GM23338 (cell line): ENCODE measurements at regions not wholly inside any gene's neighbourhood (a gene's known extent, or its start where the extent isn't known, plus 50 kb on each side); places are given as distances from the start of the nearest gene placed in this dataset.

Source experiments
- ATAC-seq: fragments of 200-7000 bp; cut with Tn5 transposase; 3 replicates; pipeline ENCODE4 v1.9.1; 2020
- DNase-seq: peaks from one replicate; pipeline ENCODE4 v3.0.0-alpha.2; 2015; ENCODE audit warnings: low spot score
- H2AFZ ChIP-seq: fragments of 200-600 bp; sonication (generic); 2 replicates; pipeline ENCODE4 v1.8.0; 2016; ENCODE audit warnings: antibody characterized with exemption, mild to moderate bottlenecking, moderate library complexity
- H3F3A ChIP-seq: fragments of 200-600 bp; sonication (generic); replicated peaks from 2 replicates; pipeline ENCODE4 v1.8.0; 2017; ENCODE audit warnings: antibody characterized with exemption, mixed run types, low read depth
- H3K27ac ChIP-seq: fragments of 200-600 bp; sonication (generic); 2 replicates; pipeline ENCODE4 v1.6.1; 2016; ENCODE audit warnings: low read depth
- H3K27me3 ChIP-seq: fragments of 200-600 bp; sonication (generic); 2 replicates; pipeline ENCODE4 v1.8.0; 2016; ENCODE audit warnings: mild to moderate bottlenecking, mixed run types, moderate library complexity; ENCODE audit not compliant: insufficient read depth
- H3K36me3 ChIP-seq: fragments of 200-600 bp; sonication (generic); 2 replicates; pipeline ENCODE4 v1.8.0; 2016; ENCODE audit warnings: mild to moderate bottlenecking; ENCODE audit not compliant: insufficient read depth
- H3K4me1 ChIP-seq: fragments of 200-600 bp; sonication (generic); 2 replicates; pipeline ENCODE4 v1.8.0; 2016; ENCODE audit warnings: mild to moderate bottlenecking, moderate library complexity; ENCODE audit not compliant: insufficient read depth
- H3K4me2 ChIP-seq: fragments of 200-600 bp; sonication (generic); 2 replicates; pipeline ENCODE4 v1.7.1; 2017; ENCODE audit warnings: mixed run types
- H3K4me3 ChIP-seq: fragments of 200-600 bp; sonication (generic); 2 replicates; pipeline ENCODE4 v1.6.1; 2016; ENCODE audit warnings: mixed run types
- H3K79me2 ChIP-seq: fragments of 200-600 bp; sonication (generic); replicated peaks from 2 replicates; pipeline ENCODE4 v1.8.0; 2017; ENCODE audit warnings: mild to moderate bottlenecking; ENCODE audit not compliant: insufficient read depth
- H3K9me2 ChIP-seq: fragments of 200-600 bp; sonication (generic); 2 replicates; pipeline ENCODE4 v1.8.0; 2017; ENCODE audit not compliant: insufficient read depth
- H4K20me1 ChIP-seq: fragments of 200-600 bp; sonication (generic); replicated peaks from 2 replicates; pipeline ENCODE4 v1.8.0; 2017; ENCODE audit warnings: mild to moderate bottlenecking; ENCODE audit not compliant: insufficient read depth
- H3K27ac Mint-ChIP-seq: 2 replicates; pipeline ENCODE4 v1.8.0; 2020; ENCODE audit warnings: inconsistent platforms, mild to moderate bottlenecking, moderate library complexity, mixed read lengths
- H3K27me3 Mint-ChIP-seq: 3 replicates; pipeline ENCODE4 v1.8.0; 2022; ENCODE audit warnings: low read depth, mild to moderate bottlenecking, moderate library complexity, mixed read lengths, inconsistent platforms; ENCODE audit not compliant: insufficient read depth, poor library complexity
- H3K36me3 Mint-ChIP-seq: 3 replicates; pipeline ENCODE4 v1.8.0; 2021; ENCODE audit warnings: low read depth, mild to moderate bottlenecking, inconsistent platforms, moderate library complexity, mixed read lengths
- H3K4me1 Mint-ChIP-seq: 3 replicates; pipeline ENCODE4 v1.8.0; 2020; ENCODE audit warnings: mild to moderate bottlenecking, inconsistent platforms, mixed read lengths
- H3K4me3 Mint-ChIP-seq: 3 replicates; pipeline ENCODE4 v1.8.0; 2021; ENCODE audit warnings: moderate library complexity, mild to moderate bottlenecking, inconsistent platforms, mixed read lengths
- H3K9me3 Mint-ChIP-seq: 3 replicates; pipeline ENCODE4 v1.8.0; 2020; ENCODE audit warnings: moderate library complexity, mild to moderate bottlenecking, inconsistent platforms, mixed read lengths
- CREB1 ChIP-seq: fragments of 250-450 bp; sonication (Bioruptor Pico); IDR thresholded peaks from 2 replicates; pipeline ENCODE4 v1.5.0; 2020; ENCODE audit warnings: low read depth, mild to moderate bottlenecking, moderate library complexity
- EZH2 ChIP-seq: fragments of 200-600 bp; sonication (generic); IDR thresholded peaks from one replicate; pipeline ENCODE4 v1.8.0; 2017; ENCODE audit warnings: antibody characterized with exemption, mild to moderate bottlenecking, low read depth; ENCODE audit not compliant: unreplicated experiment
- EZH2phosphoT487 ChIP-seq: fragments of 200-600 bp; sonication (generic); IDR thresholded peaks from one replicate; pipeline ENCODE4 v1.8.1; 2018; ENCODE audit warnings: antibody characterized with exemption; ENCODE audit not compliant: unreplicated experiment
- JUNB ChIP-seq: IDR thresholded peaks from one replicate; pipeline ENCODE4 v1.6.1; 2016; ENCODE audit warnings: antibody characterized with exemption; ENCODE audit not compliant: unreplicated experiment
- NANOG ChIP-seq: IDR thresholded peaks from 2 replicates; pipeline ENCODE4 v1.6.1; 2016; ENCODE audit warnings: antibody characterized with exemption, borderline replicate concordance
- POLR2AphosphoS5 ChIP-seq: IDR thresholded peaks from 2 replicates; pipeline ENCODE4 v1.6.1; 2016; ENCODE audit warnings: antibody characterized with exemption, low read depth
- STAT1 ChIP-seq: IDR thresholded peaks from one replicate; pipeline ENCODE4 v1.6.1; 2016; ENCODE audit warnings: antibody characterized with exemption; ENCODE audit not compliant: unreplicated experiment
- ZNF114 ChIP-seq: fragments of 250-450 bp; sonication (Bioruptor Pico); IDR thresholded peaks from 2 replicates; pipeline ENCODE4 v1.5.0; 2020; ENCODE audit warnings: mild to moderate bottlenecking, moderate library complexity
- ZNF331 ChIP-seq: fragments of 250-450 bp; sonication (Bioruptor Pico); IDR thresholded peaks from 2 replicates; pipeline ENCODE4 v1.5.0; 2020; ENCODE audit warnings: low read depth, mild to moderate bottlenecking, moderate library complexity
- TF ChIP-seq, protein P1 (sequence below), 2 experiments: fragments of 200-600 bp in 1 of 2; sonication (generic) in 1 of 2; conservative IDR thresholded peaks; 2 replicates each; pipeline versions ENCODE4 v1.5.1 to v1.6.1; 2016 to 2017; ENCODE audit warnings: antibody characterized with exemption in 2 of 2, low read depth in 2 of 2, mild to moderate bottlenecking in 2 of 2, moderate library complexity in 1 of 2
- TF ChIP-seq, protein P2 (sequence below): fragments of 250-450 bp; sonication (Bioruptor Pico); IDR thresholded peaks from 2 replicates; pipeline ENCODE4 v1.5.0; 2020; ENCODE audit warnings: mild to moderate bottlenecking, moderate library complexity
- TF ChIP-seq, protein P3 (sequence below): IDR thresholded peaks from one replicate; pipeline ENCODE4 v1.6.1; 2018; ENCODE audit warnings: antibody characterized with exemption; ENCODE audit not compliant: unreplicated experiment
- TF ChIP-seq, protein P4 (sequence below): IDR thresholded peaks from 2 replicates; pipeline ENCODE4 v1.6.1; 2016; ENCODE audit warnings: antibody characterized with exemption

DNA sequence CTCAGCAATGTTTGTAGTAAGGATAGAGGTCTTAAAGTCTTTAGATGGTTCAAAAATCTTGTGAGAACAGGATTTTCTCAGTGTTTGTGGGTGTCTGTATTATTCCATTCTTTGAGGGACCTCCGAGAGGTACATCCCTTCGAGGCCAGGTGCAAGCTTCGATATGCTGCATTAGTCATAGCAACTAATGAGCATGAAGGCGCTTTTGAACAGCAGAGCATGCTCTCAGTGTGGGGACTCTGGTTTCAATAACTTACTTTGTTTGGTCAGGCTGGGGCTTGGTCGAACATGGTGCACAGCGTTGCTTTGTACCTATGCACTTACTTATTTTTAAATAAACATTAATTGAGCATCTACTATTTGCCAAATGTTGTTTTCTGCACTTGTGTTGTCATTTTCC, 297.9 kb downstream of the CLIC5 start:
- H2AFZ ChIP-seq, result no peak overlapping the region
- H3K4me1 Mint-ChIP-seq, result peaks cover 8% of the 10 kb centered on the region; the same call in 2 of the 3 replicates
- H4K20me1 ChIP-seq, result no peaks in the 10 kb centered on the region
- no peak for TF ChIP-seq ZNF114 (CRISPR knock-in tag)
- TF ChIP-seq ZNF331 (CRISPR knock-in tag), result no peak
- TF ChIP-seq NANOG, result no peak
- no peak for TF ChIP-seq JUNB
- TF ChIP-seq EZH2phosphoT487, result no peak
- TF ChIP-seq, protein P1, sequence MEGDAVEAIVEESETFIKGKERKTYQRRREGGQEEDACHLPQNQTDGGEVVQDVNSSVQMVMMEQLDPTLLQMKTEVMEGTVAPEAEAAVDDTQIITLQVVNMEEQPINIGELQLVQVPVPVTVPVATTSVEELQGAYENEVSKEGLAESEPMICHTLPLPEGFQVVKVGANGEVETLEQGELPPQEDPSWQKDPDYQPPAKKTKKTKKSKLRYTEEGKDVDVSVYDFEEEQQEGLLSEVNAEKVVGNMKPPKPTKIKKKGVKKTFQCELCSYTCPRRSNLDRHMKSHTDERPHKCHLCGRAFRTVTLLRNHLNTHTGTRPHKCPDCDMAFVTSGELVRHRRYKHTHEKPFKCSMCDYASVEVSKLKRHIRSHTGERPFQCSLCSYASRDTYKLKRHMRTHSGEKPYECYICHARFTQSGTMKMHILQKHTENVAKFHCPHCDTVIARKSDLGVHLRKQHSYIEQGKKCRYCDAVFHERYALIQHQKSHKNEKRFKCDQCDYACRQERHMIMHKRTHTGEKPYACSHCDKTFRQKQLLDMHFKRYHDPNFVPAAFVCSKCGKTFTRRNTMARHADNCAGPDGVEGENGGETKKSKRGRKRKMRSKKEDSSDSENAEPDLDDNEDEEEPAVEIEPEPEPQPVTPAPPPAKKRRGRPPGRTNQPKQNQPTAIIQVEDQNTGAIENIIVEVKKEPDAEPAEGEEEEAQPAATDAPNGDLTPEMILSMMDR (conservative IDR thresholded peaks at IDR 0.05; ENCODE audit: low read depth in 2 of 2), result no peak
- no peak for TF ChIP-seq STAT1
- no peak for TF ChIP-seq EZH2
- TF ChIP-seq, protein P2, sequence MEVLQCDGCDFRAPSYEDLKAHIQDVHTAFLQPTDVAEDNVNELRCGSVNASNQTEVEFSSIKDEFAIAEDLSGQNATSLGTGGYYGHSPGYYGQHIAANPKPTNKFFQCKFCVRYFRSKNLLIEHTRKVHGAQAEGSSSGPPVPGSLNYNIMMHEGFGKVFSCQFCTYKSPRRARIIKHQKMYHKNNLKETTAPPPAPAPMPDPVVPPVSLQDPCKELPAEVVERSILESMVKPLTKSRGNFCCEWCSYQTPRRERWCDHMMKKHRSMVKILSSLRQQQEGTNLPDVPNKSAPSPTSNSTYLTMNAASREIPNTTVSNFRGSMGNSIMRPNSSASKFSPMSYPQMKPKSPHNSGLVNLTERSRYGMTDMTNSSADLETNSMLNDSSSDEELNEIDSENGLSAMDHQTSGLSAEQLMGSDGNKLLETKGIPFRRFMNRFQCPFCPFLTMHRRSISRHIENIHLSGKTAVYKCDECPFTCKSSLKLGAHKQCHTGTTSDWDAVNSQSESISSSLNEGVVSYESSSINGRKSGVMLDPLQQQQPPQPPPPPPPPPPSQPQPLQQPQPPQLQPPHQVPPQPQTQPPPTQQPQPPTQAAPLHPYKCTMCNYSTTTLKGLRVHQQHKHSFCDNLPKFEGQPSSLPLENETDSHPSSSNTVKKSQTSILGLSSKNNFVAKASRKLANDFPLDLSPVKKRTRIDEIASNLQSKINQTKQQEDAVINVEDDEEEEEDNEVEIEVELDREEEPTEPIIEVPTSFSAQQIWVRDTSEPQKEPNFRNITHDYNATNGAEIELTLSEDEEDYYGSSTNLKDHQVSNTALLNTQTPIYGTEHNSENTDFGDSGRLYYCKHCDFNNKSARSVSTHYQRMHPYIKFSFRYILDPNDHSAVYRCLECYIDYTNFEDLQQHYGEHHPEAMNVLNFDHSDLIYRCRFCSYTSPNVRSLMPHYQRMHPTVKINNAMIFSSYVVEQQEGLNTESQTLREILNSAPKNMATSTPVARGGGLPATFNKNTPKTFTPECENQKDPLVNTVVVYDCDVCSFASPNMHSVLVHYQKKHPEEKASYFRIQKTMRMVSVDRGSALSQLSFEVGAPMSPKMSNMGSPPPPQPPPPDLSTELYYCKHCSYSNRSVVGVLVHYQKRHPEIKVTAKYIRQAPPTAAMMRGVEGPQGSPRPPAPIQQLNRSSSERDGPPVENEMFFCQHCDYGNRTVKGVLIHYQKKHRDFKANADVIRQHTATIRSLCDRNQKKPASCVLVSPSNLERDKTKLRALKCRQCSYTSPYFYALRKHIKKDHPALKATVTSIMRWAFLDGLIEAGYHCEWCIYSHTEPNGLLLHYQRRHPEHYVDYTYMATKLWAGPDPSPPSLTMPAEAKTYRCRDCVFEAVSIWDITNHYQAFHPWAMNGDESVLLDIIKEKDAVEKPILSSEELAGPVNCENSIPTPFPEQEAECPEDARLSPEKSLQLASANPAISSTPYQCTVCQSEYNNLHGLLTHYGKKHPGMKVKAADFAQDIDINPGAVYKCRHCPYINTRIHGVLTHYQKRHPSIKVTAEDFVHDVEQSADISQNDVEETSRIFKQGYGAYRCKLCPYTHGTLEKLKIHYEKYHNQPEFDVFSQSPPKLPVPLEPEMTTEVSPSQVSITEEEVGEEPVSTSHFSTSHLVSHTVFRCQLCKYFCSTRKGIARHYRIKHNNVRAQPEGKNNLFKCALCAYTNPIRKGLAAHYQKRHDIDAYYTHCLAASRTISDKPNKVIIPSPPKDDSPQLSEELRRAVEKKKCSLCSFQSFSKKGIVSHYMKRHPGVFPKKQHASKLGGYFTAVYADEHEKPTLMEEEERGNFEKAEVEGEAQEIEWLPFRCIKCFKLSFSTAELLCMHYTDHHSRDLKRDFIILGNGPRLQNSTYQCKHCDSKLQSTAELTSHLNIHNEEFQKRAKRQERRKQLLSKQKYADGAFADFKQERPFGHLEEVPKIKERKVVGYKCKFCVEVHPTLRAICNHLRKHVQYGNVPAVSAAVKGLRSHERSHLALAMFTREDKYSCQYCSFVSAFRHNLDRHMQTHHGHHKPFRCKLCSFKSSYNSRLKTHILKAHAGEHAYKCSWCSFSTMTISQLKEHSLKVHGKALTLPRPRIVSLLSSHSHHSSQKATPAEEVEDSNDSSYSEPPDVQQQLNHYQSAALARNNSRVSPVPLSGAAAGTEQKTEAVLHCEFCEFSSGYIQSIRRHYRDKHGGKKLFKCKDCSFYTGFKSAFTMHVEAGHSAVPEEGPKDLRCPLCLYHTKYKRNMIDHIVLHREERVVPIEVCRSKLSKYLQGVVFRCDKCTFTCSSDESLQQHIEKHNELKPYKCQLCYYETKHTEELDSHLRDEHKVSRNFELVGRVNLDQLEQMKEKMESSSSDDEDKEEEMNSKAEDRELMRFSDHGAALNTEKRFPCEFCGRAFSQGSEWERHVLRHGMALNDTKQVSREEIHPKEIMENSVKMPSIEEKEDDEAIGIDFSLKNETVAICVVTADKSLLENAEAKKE (CRISPR knock-in tag), result no peak
- TF ChIP-seq CREB1 (CRISPR knock-in tag), result no peak
- TF ChIP-seq, protein P3, sequence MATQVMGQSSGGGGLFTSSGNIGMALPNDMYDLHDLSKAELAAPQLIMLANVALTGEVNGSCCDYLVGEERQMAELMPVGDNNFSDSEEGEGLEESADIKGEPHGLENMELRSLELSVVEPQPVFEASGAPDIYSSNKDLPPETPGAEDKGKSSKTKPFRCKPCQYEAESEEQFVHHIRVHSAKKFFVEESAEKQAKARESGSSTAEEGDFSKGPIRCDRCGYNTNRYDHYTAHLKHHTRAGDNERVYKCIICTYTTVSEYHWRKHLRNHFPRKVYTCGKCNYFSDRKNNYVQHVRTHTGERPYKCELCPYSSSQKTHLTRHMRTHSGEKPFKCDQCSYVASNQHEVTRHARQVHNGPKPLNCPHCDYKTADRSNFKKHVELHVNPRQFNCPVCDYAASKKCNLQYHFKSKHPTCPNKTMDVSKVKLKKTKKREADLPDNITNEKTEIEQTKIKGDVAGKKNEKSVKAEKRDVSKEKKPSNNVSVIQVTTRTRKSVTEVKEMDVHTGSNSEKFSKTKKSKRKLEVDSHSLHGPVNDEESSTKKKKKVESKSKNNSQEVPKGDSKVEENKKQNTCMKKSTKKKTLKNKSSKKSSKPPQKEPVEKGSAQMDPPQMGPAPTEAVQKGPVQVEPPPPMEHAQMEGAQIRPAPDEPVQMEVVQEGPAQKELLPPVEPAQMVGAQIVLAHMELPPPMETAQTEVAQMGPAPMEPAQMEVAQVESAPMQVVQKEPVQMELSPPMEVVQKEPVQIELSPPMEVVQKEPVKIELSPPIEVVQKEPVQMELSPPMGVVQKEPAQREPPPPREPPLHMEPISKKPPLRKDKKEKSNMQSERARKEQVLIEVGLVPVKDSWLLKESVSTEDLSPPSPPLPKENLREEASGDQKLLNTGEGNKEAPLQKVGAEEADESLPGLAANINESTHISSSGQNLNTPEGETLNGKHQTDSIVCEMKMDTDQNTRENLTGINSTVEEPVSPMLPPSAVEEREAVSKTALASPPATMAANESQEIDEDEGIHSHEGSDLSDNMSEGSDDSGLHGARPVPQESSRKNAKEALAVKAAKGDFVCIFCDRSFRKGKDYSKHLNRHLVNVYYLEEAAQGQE, result no peak
- TF ChIP-seq, protein P4, sequence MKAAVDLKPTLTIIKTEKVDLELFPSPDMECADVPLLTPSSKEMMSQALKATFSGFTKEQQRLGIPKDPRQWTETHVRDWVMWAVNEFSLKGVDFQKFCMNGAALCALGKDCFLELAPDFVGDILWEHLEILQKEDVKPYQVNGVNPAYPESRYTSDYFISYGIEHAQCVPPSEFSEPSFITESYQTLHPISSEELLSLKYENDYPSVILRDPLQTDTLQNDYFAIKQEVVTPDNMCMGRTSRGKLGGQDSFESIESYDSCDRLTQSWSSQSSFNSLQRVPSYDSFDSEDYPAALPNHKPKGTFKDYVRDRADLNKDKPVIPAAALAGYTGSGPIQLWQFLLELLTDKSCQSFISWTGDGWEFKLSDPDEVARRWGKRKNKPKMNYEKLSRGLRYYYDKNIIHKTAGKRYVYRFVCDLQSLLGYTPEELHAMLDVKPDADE, result no peak
- TF ChIP-seq POLR2AphosphoS5, result no peak
- no peaks in the 10 kb centered on the region for H3F3A ChIP-seq
- H3K36me3 ChIP-seq, result no peaks in the 10 kb centered on the region
- no peak overlapping the region for H3K4me3 Mint-ChIP-seq
- DNase-seq, result no peak
- no peaks in the 10 kb centered on the region for H3K27me3 ChIP-seq
- H3K27me3 Mint-ChIP-seq, result no peaks in the 10 kb centered on the region
- no peaks in the 10 kb centered on the region for H3K4me1 ChIP-seq
- no peak overlapping the region for H3K4me3 ChIP-seq
- H3K4me2 ChIP-seq, result no peak overlapping the region
- no peaks in the 10 kb centered on the region for H3K9me3 Mint-ChIP-seq
- ATAC-seq, result no peak
- H3K27ac ChIP-seq, result no peak overlapping the region
- no peak overlapping the region for H3K27ac Mint-ChIP-seq
- H3K79me2 ChIP-seq, result no peaks in the 10 kb centered on the region
- no peaks in the 10 kb centered on the region for H3K36me3 Mint-ChIP-seq
- H3K9me2 ChIP-seq, result no peaks in the 10 kb centered on the region
